Muscle layer of colon (tissue), 2 donors: ENCODE measurements at regions not wholly inside any gene's neighbourhood (a gene's known extent, or its start where the extent isn't known, plus 50 kb on each side); places are given as distances from the start of the nearest gene placed in this dataset.
"Not testable (repeated sequence)": the region's sequence is repeated elsewhere in the genome, so short reads cannot be mapped to it uniquely, and the experiment has no call there.

Experiments used
- H3K27ac ChIP-seq: one replicate; pipeline ENCODE4 v1.7.0; 2013; ENCODE audit warnings: low read depth, mild to moderate bottlenecking, low read length, moderate library complexity
- H3K27me3 ChIP-seq, 2 donors: one replicate each; pipeline ENCODE4 v1.7.0; 2013; ENCODE audit warnings: low read length in 2 of 2, mild to moderate bottlenecking in 2 of 2; ENCODE audit not compliant: insufficient read depth in 2 of 2, control insufficient read depth in 1 of 2
- H3K36me3 ChIP-seq: one replicate; pipeline ENCODE4 v1.7.0; 2013; ENCODE audit warnings: mild to moderate bottlenecking, low read length; ENCODE audit not compliant: insufficient read depth
- H3K4me1 ChIP-seq: one replicate; pipeline ENCODE4 v1.7.0; 2013; ENCODE audit warnings: mild to moderate bottlenecking, low read length; ENCODE audit not compliant: insufficient read depth
- H3K4me3 ChIP-seq, 2 donors: one replicate each; pipeline ENCODE4 v1.7.0; 2013; ENCODE audit warnings: low read length in 2 of 2, low read depth in 1 of 2, mild to moderate bottlenecking in 1 of 2, moderate library complexity in 1 of 2
- H3K9ac ChIP-seq: one replicate; pipeline ENCODE4 v1.7.0; 2013; ENCODE audit warnings: low read length
- H3K9me3 ChIP-seq: one replicate; pipeline ENCODE4 v1.7.0; 2013; ENCODE audit warnings: mild to moderate bottlenecking, low read length
- donor health status: abdominal sarcoma.
- donor health status: Adenocarcinoma of cecum.

- no peak overlapping the region for H3K27ac ChIP-seq
- H3K27me3 ChIP-seq: no peaks in the 10 kb centered on the region
- no peaks in the 10 kb centered on the region for H3K9me3 ChIP-seq
- H3K4me3 ChIP-seq: no peak overlapping the region
- no peaks in the 10 kb centered on the region for H3K36me3 ChIP-seq
- no peaks in the 10 kb centered on the region for H3K4me1 ChIP-seq
- no peak overlapping the region for H3K9ac ChIP-seq
Observed at GRCh38 chr14:37712976-37713431, 117.6 kb downstream of the TTC6 start.

GRCh38 chr14:37720131-37720530 lies 124.7 kb downstream of the TTC6 start:
- Histone ChIP-seq H3K27ac (no peak overlapping the region), H3K9ac (no peak overlapping the region), H3K27me3 (no peaks in the 10 kb centered on the region), H3K4me1 (no peaks in the 10 kb centered on the region), H3K36me3 (no peaks in the 10 kb centered on the region), H3K4me3 (no peak overlapping the region), H3K9me3 (no peaks in the 10 kb centered on the region)

- Histone ChIP-seq H3K27ac (no peak overlapping the region), H3K9ac (no peak overlapping the region), H3K27me3 (no peaks in the 10 kb centered on the region), H3K36me3 (no peaks in the 10 kb centered on the region), H3K4me1 (no peaks in the 10 kb centered on the region), H3K9me3 (no peaks in the 10 kb centered on the region), H3K4me3 (no peak overlapping the region)
Observed at GRCh38 chr14:37721976-37722659, 126.7 kb downstream of the TTC6 start.

GRCh38 chr14:37723515-37723914 lies 128.1 kb downstream of the TTC6 start:
- H3K4me1 ChIP-seq: no peaks in the 10 kb centered on the region
- no peaks in the 10 kb centered on the region for H3K9me3 ChIP-seq
- no peak overlapping the region for H3K9ac ChIP-seq
- no peaks in the 10 kb centered on the region for H3K36me3 ChIP-seq
- no peaks in the 10 kb centered on the region for H3K27me3 ChIP-seq
- H3K27ac ChIP-seq: no peak overlapping the region
- no peak overlapping the region for H3K4me3 ChIP-seq

- Histone ChIP-seq H3K9ac (no peak overlapping the region), H3K36me3 (no peaks in the 10 kb centered on the region), H3K27ac (no peak overlapping the region), H3K4me1 (no peaks in the 10 kb centered on the region), H3K27me3 (no peaks in the 10 kb centered on the region), H3K4me3 (no peak overlapping the region), H3K9me3 (no peaks in the 10 kb centered on the region)
Observed at GRCh38 chr14:37726708-37727107, 131.3 kb downstream of the TTC6 start.

- H3K9ac ChIP-seq: no peak overlapping the region
- H3K36me3 ChIP-seq: no peaks in the 10 kb centered on the region
- H3K4me1 ChIP-seq: no peaks in the 10 kb centered on the region
- H3K27me3 ChIP-seq: no peaks in the 10 kb centered on the region
- H3K9me3 ChIP-seq: no peaks in the 10 kb centered on the region
- H3K4me3 ChIP-seq: no peak overlapping the region
- H3K27ac ChIP-seq: no peak overlapping the region
Observed at GRCh38 chr14:37729218-37729617, 133.8 kb downstream of the TTC6 start.

- Histone ChIP-seq H3K4me1 (no peaks in the 10 kb centered on the region), H3K9me3 (no peaks in the 10 kb centered on the region), H3K27me3 (no peaks in the 10 kb centered on the region), H3K27ac (no peak overlapping the region), H3K36me3 (no peaks in the 10 kb centered on the region), H3K4me3 (no peak overlapping the region), H3K9ac (no peak overlapping the region)
Observed at GRCh38 chr14:37731094-37731493, 135.7 kb downstream of the TTC6 start.

GRCh38 chr14:37745657-37746056 lies 150.2 kb downstream of the TTC6 start:
- Histone ChIP-seq H3K27me3 (no peaks in the 10 kb centered on the region), H3K4me3 (no peak overlapping the region), H3K4me1 (no peaks in the 10 kb centered on the region), H3K9me3 (no peaks in the 10 kb centered on the region), H3K27ac (no peak overlapping the region), H3K9ac (no peak overlapping the region), H3K36me3 (no peaks in the 10 kb centered on the region)

GRCh38 chr14:37746140-37746832 lies 150.9 kb downstream of the TTC6 start:
- H3K4me3 ChIP-seq: no peak overlapping the region
- no peaks in the 10 kb centered on the region for H3K27me3 ChIP-seq
- no peak overlapping the region for H3K27ac ChIP-seq
- H3K9ac ChIP-seq: no peak overlapping the region
- no peaks in the 10 kb centered on the region for H3K36me3 ChIP-seq
- no peaks in the 10 kb centered on the region for H3K9me3 ChIP-seq
- no peaks in the 10 kb centered on the region for H3K4me1 ChIP-seq

GRCh38 chr14:37753459-37753858 lies 158.0 kb downstream of the TTC6 start:
- Histone ChIP-seq H3K9me3 (no peaks in the 10 kb centered on the region), H3K27me3 (no peaks in the 10 kb centered on the region), H3K36me3 (no peaks in the 10 kb centered on the region), H3K4me3 (no peak overlapping the region), H3K27ac (no peak overlapping the region), H3K9ac (no peak overlapping the region), H3K4me1 (no peaks in the 10 kb centered on the region)

- not testable (repeated sequence) for H3K4me1 ChIP-seq, H3K9ac ChIP-seq, H3K4me3 ChIP-seq, H3K36me3 ChIP-seq, H3K27ac ChIP-seq, H3K27me3 ChIP-seq, H3K9me3 ChIP-seq
Observed at GRCh38 chr14:37760275-37760674, 164.8 kb downstream of the TTC6 start.

GRCh38 chr14:37763266-37763665 lies 167.8 kb downstream of the TTC6 start:
- Histone ChIP-seq H3K9me3 (no peaks in the 10 kb centered on the region), H3K27me3 (no peaks in the 10 kb centered on the region), H3K4me3 (no peak overlapping the region), H3K9ac (no peak overlapping the region), H3K4me1 (no peaks in the 10 kb centered on the region), H3K36me3 (no peaks in the 10 kb centered on the region), H3K27ac (no peak overlapping the region)
